HG03060 (cell line): ENCODE measurements at regions not wholly inside any gene's neighbourhood (a gene's known extent, or its start where the extent isn't known, plus 50 kb on each side); places are given as distances from the start of the nearest gene placed in this dataset.

Experiments
- ATAC-seq: cut with Tn5 transposase; IDR thresholded peaks from one replicate; pipeline ENCODE4 v1.9.1; 2021; ENCODE audit warnings: low read depth, moderate number of reproducible peaks; ENCODE audit not compliant: unreplicated experiment

GRCh38 chr20:60900618-60901017, 351.4 kb upstream of the CDH4 start:
- ATAC-seq, result no peak

DNA sequence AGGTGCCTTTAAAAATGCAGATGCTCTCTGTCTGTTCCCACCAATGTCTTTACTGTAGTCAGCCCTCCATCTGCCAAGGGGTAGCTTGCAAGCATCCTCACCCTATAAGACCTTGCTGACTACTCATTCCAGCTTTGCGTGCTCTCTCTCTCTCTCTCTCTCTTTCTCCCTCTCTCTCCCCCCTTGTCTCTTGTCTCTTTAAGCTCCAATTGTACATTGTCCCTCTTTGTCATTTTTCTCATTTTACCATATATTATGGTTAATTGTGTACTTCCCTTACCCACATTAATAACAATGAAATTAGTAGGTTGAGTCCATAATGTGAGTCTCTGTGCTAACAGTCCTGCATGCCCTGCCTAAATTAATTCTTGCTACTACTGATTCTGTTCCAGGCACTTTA, 350.2 kb upstream of the CDH4 start:
- no peak for ATAC-seq

DNA sequence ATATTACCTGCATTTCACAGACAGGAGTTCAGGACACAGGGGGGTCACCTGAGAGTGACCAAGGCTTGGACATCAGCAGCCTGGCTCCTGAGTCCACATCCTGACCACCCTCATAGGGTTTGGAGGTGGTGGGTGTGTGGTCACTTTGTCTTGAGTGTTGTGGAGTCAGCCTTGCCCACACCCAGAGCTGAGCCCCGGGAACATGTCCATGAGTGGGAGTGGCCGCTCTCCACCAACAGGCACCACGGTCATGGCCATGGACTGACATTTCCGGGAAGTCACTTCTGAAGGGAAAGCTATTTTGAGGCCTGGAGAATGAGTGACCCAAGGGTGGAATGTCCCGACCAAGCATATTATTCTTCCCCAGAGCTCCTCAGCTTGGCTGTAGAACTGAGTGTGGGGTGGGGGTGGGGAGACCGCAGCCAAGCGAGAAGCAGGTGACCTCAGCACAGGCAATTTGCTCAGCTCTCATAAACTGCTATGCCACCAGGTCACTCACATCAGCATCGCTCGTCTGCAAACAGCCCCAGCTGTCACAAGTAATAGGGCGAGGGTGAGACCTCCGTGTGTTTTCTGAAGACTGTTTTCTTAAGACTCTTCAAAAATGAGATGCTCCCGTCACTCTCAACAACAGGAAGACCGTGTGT, 348.6 kb upstream of the CDH4 start:
- no peak for ATAC-seq

GRCh38 chr20:60904730-60905129, 347.3 kb upstream of the CDH4 start:
- ATAC-seq, result no peak

DNA sequence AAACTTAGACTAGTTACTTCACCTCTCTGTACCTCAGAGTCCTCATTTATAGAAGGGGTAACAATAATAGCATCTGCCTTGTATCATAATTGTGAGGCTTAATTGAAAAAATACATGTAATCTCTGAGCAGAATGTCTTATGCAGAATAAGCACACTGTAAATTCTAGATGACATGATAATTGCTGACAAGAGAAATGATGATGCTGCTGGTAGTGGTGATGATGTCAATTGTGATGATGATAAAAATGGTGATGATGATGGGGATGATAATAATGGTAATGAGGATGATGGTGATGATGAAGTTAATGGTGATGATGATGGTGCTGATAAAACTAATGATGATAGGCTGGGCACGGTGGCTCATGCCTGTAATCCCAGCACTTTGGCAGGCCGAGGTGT, 346.1 kb upstream of the CDH4 start:
- no peak for ATAC-seq

GRCh38 chr20:60906555-60906954, 345.5 kb upstream of the CDH4 start:
- ATAC-seq, result no peak

DNA sequence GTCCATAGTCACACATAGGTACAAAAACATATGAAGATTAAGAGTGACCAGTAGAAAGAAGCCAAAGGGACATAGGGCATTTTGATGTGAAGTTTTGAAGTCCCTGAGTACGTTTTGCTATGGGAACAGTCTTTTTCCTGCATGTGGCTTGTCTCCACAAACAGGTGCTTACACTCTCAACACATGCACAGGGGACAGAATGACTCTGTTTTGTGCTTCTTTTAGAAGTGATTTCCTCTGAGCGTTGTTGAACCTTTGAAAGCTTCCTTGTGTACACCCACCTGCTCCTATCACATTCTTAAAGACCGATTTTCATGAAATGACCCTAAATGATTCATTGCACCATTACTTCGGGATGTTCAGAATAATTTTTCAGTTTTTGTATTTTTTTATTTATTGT, 338.8 kb upstream of the CDH4 start:
- no peak for ATAC-seq

DNA sequence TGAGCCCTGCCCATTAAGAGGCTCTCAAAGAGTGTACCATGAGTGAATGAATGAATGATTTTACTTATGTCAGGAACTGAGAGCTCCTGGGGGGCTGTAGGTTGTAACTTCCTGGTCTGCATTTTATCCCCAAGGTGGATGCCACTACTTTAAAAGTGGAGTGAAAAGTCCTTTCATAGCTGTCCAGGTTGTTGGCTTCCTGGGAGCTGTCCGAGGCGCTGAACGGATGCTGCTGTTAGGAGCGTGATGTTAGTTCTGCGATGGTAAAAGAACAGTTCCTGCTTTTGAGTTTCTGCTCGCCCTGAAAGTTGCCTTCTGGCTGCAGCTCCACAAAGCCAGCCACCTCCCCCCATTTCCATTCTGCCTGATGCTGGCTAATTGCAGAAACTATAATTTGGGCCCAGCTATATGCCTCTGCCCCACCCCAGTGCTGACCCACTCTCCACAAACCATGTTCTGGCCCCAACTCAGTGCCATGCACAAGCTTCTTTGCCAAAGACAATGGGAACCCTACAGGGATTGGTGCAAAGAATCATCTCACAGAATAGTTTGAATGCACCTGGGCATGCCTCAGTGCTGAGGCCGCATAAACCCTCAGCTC, 330.9 kb upstream of the CDH4 start:
- ATAC-seq, result no peak

DNA sequence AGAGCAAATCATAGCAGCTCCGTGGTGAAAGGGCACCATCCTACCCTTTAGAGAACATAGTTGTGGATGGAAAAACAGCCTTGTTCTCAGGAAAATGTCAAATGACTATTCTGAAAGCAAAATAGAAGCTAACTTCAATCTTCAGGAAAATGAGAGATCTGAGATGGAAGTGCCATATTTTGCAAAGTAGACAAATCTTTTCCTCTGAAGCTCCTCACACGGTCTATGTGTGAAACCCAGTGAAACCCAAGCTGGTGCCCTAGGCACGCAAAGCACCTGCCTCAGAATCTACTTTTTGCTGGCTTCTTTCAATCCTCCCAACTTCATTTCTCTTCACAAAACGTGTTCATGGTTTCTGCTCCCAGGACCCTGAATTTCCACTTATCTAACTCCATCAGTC, 325.2 kb upstream of the CDH4 start:
- no peak for ATAC-seq

GRCh38 chr20:60928341-60928740, 323.7 kb upstream of the CDH4 start:
- ATAC-seq, result no peak

- ATAC-seq, result no peak
Observed at GRCh38 chr20:60930023-60930790, 321.9 kb upstream of the CDH4 start.

GRCh38 chr20:60931696-60932095, 320.4 kb upstream of the CDH4 start:
- no peak for ATAC-seq

GRCh38 chr20:60934724-60935123, 317.3 kb upstream of the CDH4 start:
- no peak for ATAC-seq

- ATAC-seq, result no peak
Observed at GRCh38 chr20:60935971-60936370, 316.1 kb upstream of the CDH4 start.

GRCh38 chr20:60937585-60937984, 314.5 kb upstream of the CDH4 start:
- ATAC-seq, result no peak

- no peak for ATAC-seq
Observed at GRCh38 chr20:60941379-60941778, 310.7 kb upstream of the CDH4 start.

DNA sequence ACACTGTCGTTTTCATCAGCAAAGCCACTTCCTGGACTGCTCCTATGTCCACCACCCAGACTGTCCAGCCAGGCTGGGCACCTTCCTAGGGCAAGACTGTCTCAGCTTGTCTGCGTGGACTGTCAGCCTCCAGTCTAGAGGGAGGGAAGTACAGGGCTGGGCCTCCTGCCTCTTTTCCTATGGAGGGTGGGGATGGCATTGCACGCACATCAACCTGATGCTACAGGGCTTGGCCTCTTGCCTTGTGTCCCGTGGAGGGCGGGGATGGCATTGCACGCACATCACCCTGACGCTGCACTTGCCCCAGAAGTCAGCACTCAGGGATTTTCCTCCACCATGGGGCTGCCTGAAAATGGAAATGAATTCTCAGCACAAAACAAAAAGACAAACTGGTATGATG, 304.2 kb upstream of the CDH4 start:
- ATAC-seq, result no peak

- ATAC-seq, result no peak
Observed at GRCh38 chr20:60948224-60948623, 303.8 kb upstream of the CDH4 start.

DNA sequence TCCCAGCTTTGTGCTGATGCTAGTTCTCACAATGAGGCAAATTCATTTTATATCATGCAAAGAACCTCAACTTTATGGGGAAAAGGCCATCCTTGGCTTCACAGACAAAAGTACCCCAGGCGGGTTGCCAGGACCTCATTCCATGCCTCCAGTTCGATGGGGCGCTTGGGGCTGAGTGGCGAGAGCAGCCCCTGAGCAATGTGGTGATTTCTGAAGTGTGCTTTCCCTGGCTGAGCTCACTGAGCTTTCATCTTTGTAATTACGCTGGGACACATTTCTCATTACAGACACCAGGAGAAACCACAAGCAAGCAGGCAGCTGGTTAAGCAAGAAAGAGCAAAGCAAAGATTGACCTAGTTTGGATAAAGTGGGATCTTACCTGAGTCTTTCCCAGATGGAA, 301.5 kb upstream of the CDH4 start:
- no peak for ATAC-seq

DNA sequence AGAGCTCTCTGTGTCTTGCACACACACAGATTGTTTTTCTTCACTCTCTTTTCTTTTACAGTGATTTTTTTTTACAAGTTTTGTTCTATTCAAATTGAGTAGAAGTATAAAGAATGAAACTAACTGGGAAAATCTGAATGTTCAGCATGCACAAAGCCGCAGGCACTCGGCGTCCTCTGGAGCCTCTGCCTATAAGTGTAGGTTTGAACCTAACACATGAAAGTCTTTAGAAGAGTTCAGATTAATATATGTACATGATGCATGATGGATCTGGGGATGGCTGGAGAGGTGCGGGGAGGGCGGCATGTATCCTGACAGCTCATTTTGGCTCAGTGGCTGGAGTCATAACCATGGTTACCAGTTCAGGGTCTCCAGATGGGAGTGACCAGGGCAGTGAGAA, 301.1 kb upstream of the CDH4 start:
- no peak for ATAC-seq

GRCh38 chr20:60952861-60953260, 299.2 kb upstream of the CDH4 start:
- ATAC-seq, result no peak

DNA sequence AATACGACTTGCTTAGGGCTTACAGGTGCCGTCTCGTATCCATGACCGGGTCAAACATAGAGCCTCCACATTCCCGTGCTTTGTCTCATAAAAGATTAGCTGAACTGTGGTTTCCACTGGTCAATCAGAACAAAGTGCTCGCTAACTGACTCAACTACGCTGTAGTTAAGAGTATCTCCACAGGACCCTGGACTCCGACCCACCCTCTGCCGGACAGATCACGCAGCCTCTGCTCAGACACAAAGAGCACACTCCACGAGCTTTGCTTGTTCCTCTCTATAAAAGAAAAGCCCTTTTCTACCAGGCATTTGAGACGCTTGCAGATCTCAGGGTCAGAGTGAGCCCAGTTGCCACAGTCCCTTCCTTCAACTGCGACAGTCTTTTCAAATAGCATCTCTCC, 298.7 kb upstream of the CDH4 start:
- no peak for ATAC-seq
